ENCODE measurements at regions not wholly inside any gene's neighbourhood (a gene's known extent, or its start where the extent isn't known, plus 50 kb on each side); places are given as distances from the start of the nearest gene placed in this dataset.

DNA sequence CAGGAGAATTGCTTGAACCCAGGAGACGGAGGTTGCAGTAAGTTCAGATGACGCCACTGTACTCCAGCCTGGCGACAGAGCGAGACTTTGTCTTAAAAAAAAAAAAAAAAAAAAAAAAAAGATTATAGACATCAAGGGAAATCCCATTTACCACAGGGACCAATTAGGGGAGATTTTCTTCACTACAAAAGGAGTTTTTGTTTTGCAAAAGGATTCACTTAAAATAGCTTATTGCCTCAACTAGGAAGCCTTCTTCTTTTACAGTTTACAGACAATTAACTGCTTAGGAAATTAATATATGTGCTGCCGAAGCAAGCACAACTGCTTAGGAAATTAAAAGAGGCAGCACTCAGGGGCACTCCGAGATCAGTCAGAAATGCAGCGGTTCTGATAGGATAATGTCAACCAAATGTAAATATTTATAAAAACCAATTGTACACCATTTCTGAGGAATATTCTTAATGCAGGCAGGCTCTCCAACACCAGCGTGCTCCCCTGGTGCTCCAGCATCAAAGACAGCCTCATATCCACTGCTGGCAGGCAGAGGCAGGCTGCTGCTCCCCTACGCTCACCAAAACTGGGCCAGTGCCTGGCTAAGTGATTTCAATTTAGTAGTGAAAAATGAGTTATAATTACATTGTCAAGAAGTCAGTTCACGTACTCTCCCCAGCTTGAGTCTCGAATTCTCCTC is 107.9 kb upstream of the RAB4A start:
- CTCF ChIA-PET (ENCODE audit: low intra/inter-chr PET ratio, low total read pairs): no interaction called here
- no peaks in the 10 kb centered on the region for H3K9me3 ChIP-seq (ENCODE audit: low read length)
- no peaks in the 10 kb centered on the region for H3K79me2 ChIP-seq (ENCODE audit: insufficient read depth, low read length)
- no peak overlapping the region for H2AFZ ChIP-seq (ENCODE audit: low read length)
- no TSS peak for BruUV-seq (replicated peaks)
- peaks cover 49% of the 10 kb centered on the region for H3K4me1 ChIP-seq (ENCODE audit: insufficient read depth, low read length)
- TF ChIP-seq ZNF263 (CRISPR knock-in tag; IDR thresholded peaks at IDR 0.05) (peak; percentile 50; the same call in 1 of the 2 replicates), ZNF883 (CRISPR knock-in tag; IDR thresholded peaks at IDR 0.05; ENCODE audit: not compliant biosample characterization) (no peak), KLF15 (CRISPR knock-in tag; IDR thresholded peaks at IDR 0.05; ENCODE audit: borderline replicate concordance) (no peak)
- ATAC-seq (no peak), DNase-seq (ENCODE audit: low spot score) (no peak), FAIRE-seq (no peak)
- no peak overlapping the region for H3K4me2 ChIP-seq (ENCODE audit: low read depth, low read length)
- H3K27ac ChIP-seq (ENCODE audit: extremely low read length, insufficient read depth, low read length): no peak overlapping the region
- no peaks in the 10 kb centered on the region for H4K20me1 ChIP-seq (ENCODE audit: insufficient read depth, low read length)
- POLR2A ChIA-PET: interaction anchor here (0.7 kb wide), 1 partner anchor 15 kb away, joined by 3 read pairs; no protein-coding TSS in a partner anchor
- no peaks in the 10 kb centered on the region for H3K36me3 ChIP-seq (replicated peaks in 1 of 2; ENCODE audit: control insufficient read depth in 1 of 2, insufficient read depth in 2 of 2, low read length in 2 of 2)
- H3K9ac ChIP-seq (ENCODE audit: insufficient read depth, low read depth, low read length): no peak overlapping the region
- in situ Hi-C loops (cut with HindIII; ENCODE audit: extremely low pct_ligation_motif_present, low pct_unique_long_range_greater_than_20kb): no loop called here
- H3K27me3 ChIP-seq (ENCODE audit: control insufficient read depth in 1 of 2, insufficient read depth in 2 of 2, low read length in 2 of 2): no peaks in the 10 kb centered on the region; a peak in 1 of 5 replicates
- intact Hi-C loops (cut with micrococcal nuclease; ENCODE audit: unreplicated experiment): no loop called here
- 93% methylated on average over 11 of the region's 11 CpGs for WGBS (ENCODE audit: low lambda C conversion rate)
- H3K4me3 ChIP-seq (replicated peaks in 1 of 3; ENCODE audit: insufficient read depth in 1 of 3, low read depth in 2 of 3, low read length in 3 of 3): no peak overlapping the region

DNA sequence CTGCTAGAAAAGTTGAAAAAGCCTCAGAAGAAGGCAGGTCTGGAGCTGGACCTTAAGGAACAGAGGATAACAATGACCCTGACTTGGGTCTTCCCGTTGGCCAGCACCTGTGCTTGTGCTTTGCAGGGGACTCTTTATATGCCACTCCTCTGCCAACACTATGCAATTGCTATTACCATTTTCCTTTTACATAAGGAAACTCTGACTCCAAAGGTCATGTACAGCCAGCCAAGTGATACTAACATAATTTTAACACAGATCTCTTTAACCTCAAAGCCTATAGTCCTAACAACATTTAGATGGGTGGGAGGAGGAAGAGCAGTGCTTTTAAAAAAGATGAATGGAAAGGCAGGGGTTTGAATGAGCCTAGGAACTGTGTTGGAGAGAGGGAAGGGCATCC is 106.6 kb upstream of the RAB4A start:
- no peak for FAIRE-seq
- Histone ChIP-seq H3K4me2 (ENCODE audit: low read depth, low read length) (0 out of 2 replicates have a peak overlapping the region, but pooled peaks have one; percentile 1), H3K79me2 (ENCODE audit: insufficient read depth, low read length) (no peaks in the 10 kb centered on the region), H4K20me1 (ENCODE audit: insufficient read depth, low read length) (no peaks in the 10 kb centered on the region), H3K27ac (ENCODE audit: extremely low read length, insufficient read depth, low read length) (no peak overlapping the region), H3K36me3 (replicated peaks in 1 of 2; ENCODE audit: control insufficient read depth in 1 of 2, insufficient read depth in 2 of 2, low read length in 2 of 2) (no peaks in the 10 kb centered on the region), H3K9ac (ENCODE audit: insufficient read depth, low read depth, low read length) (no peak overlapping the region), H3K4me1 (ENCODE audit: insufficient read depth, low read length) (peaks cover 59% of the 10 kb centered on the region), H3K27me3 (ENCODE audit: control insufficient read depth in 1 of 2, insufficient read depth in 2 of 2, low read length in 2 of 2) (no peaks in the 10 kb centered on the region; a peak in 1 of 5 replicates), H3K4me3 (replicated peaks in 1 of 3; ENCODE audit: insufficient read depth in 1 of 3, low read depth in 2 of 3, low read length in 3 of 3) (no peak overlapping the region), H3K9me3 (ENCODE audit: low read length) (no peaks in the 10 kb centered on the region), H2AFZ (ENCODE audit: low read length) (no peak overlapping the region)
- no peak for ATAC-seq
- no peak for DNase-seq (ENCODE audit: low spot score)
- intact Hi-C loops (cut with micrococcal nuclease; ENCODE audit: unreplicated experiment) (no loop called here), in situ Hi-C loops (cut with HindIII; ENCODE audit: extremely low pct_ligation_motif_present, low pct_unique_long_range_greater_than_20kb) (no loop called here)
- BruUV-seq (replicated peaks): no TSS peak
- WGBS (ENCODE audit: low lambda C conversion rate): 50% methylated on average over 1 of the region's 1 CpG
- ChIA-PET POLR2A (no interaction called here), CTCF (ENCODE audit: low intra/inter-chr PET ratio, low total read pairs) (no interaction called here)
- TF ChIP-seq, protein P1, sequence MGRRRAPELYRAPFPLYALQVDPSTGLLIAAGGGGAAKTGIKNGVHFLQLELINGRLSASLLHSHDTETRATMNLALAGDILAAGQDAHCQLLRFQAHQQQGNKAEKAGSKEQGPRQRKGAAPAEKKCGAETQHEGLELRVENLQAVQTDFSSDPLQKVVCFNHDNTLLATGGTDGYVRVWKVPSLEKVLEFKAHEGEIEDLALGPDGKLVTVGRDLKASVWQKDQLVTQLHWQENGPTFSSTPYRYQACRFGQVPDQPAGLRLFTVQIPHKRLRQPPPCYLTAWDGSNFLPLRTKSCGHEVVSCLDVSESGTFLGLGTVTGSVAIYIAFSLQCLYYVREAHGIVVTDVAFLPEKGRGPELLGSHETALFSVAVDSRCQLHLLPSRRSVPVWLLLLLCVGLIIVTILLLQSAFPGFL (CRISPR knock-in tag; IDR thresholded peaks at IDR 0.05): no peak
- no peak for TF ChIP-seq ZNF816 (CRISPR knock-in tag; IDR thresholded peaks at IDR 0.05; ENCODE audit: borderline replicate concordance)
- TF ChIP-seq PPARG (CRISPR knock-in tag; conservative IDR thresholded peaks at IDR 0.05): no peak
- TF ChIP-seq, protein P2, sequence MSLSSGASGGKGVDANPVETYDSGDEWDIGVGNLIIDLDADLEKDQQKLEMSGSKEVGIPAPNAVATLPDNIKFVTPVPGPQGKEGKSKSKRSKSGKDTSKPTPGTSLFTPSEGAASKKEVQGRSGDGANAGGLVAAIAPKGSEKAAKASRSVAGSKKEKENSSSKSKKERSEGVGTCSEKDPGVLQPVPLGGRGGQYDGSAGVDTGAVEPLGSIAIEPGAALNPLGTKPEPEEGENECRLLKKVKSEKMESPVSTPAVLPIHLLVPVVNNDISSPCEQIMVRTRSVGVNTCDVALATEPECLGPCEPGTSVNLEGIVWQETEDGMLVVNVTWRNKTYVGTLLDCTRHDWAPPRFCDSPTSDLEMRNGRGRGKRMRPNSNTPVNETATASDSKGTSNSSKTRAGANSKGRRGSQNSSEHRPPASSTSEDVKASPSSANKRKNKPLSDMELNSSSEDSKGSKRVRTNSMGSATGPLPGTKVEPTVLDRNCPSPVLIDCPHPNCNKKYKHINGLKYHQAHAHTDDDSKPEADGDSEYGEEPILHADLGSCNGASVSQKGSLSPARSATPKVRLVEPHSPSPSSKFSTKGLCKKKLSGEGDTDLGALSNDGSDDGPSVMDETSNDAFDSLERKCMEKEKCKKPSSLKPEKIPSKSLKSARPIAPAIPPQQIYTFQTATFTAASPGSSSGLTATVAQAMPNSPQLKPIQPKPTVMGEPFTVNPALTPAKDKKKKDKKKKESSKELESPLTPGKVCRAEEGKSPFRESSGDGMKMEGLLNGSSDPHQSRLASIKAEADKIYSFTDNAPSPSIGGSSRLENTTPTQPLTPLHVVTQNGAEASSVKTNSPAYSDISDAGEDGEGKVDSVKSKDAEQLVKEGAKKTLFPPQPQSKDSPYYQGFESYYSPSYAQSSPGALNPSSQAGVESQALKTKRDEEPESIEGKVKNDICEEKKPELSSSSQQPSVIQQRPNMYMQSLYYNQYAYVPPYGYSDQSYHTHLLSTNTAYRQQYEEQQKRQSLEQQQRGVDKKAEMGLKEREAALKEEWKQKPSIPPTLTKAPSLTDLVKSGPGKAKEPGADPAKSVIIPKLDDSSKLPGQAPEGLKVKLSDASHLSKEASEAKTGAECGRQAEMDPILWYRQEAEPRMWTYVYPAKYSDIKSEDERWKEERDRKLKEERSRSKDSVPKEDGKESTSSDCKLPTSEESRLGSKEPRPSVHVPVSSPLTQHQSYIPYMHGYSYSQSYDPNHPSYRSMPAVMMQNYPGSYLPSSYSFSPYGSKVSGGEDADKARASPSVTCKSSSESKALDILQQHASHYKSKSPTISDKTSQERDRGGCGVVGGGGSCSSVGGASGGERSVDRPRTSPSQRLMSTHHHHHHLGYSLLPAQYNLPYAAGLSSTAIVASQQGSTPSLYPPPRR (CRISPR knock-in tag; IDR thresholded peaks at IDR 0.05; ENCODE audit: borderline replicate concordance): no peak
- TF ChIP-seq RBAK (CRISPR knock-in tag; IDR thresholded peaks at IDR 0.05): no peak
- no peak for TF ChIP-seq ZNF709 (CRISPR knock-in tag; IDR thresholded peaks at IDR 0.05)
- TF ChIP-seq ZNF549 (CRISPR knock-in tag; IDR thresholded peaks at IDR 0.05): no peak
- TF ChIP-seq ZNF382 (CRISPR knock-in tag; IDR thresholded peaks at IDR 0.05; ENCODE audit: borderline replicate concordance): no peak
- no peak for TF ChIP-seq CHD4 (IDR thresholded peaks at IDR 0.05; ENCODE audit: borderline replicate concordance, low read length)
- TF ChIP-seq NCOA5 (CRISPR knock-in tag; IDR thresholded peaks at IDR 0.05): no peak

Measured in HepG2 (cell line).